ENCODE measurements at regions not wholly inside any gene's neighbourhood (a gene's known extent, or its start where the extent isn't known, plus 50 kb on each side); places are given as distances from the start of the nearest gene placed in this dataset.

- in situ Hi-C loops (cut with MboI; ENCODE audit: low sequenced_read_pairs), result no loop called here
Measured at GRCh38 chr7:41255113-41255512, 447.8 kb downstream of the INHBA start.

- in situ Hi-C loops (cut with MboI; ENCODE audit: low sequenced_read_pairs), result no loop called here
Measured at GRCh38 chr7:41252957-41253356, 449.9 kb downstream of the INHBA start.

GRCh38 chr7:41252551-41252950 is 450.3 kb downstream of the INHBA start:
- in situ Hi-C loops (cut with MboI; ENCODE audit: low sequenced_read_pairs), result no loop called here

GRCh38 chr7:41247143-41247865 is 455.6 kb downstream of the INHBA start:
- in situ Hi-C loops (cut with MboI; ENCODE audit: low sequenced_read_pairs), result no loop called here

- in situ Hi-C loops (cut with MboI; ENCODE audit: low sequenced_read_pairs), result no loop called here
Measured at GRCh38 chr7:41245916-41246315, 457.0 kb downstream of the INHBA start.

- in situ Hi-C loops (cut with MboI; ENCODE audit: low sequenced_read_pairs), result no loop called here
Measured at GRCh38 chr7:41244246-41244645, 458.6 kb downstream of the INHBA start.

GRCh38 chr7:41241641-41242040 is 461.2 kb downstream of the INHBA start:
- in situ Hi-C loops (cut with MboI; ENCODE audit: low sequenced_read_pairs), result no loop called here

- in situ Hi-C loops (cut with MboI; ENCODE audit: low sequenced_read_pairs), result no loop called here
Measured at GRCh38 chr7:41239596-41239995, 463.3 kb downstream of the INHBA start.

GRCh38 chr7:41238851-41239331 is 464.0 kb downstream of the INHBA start:
- in situ Hi-C loops (cut with MboI; ENCODE audit: low sequenced_read_pairs), result no loop called here

- in situ Hi-C loops (cut with MboI; ENCODE audit: low sequenced_read_pairs), result no loop called here
Measured at GRCh38 chr7:41237956-41238355, 464.9 kb downstream of the INHBA start.

- in situ Hi-C loops (cut with MboI; ENCODE audit: low sequenced_read_pairs), result no loop called here
Measured at GRCh38 chr7:41232086-41232485, 470.8 kb downstream of the INHBA start.

- in situ Hi-C loops (cut with MboI; ENCODE audit: low sequenced_read_pairs), result no loop called here
Measured at GRCh38 chr7:41224063-41224763, 478.7 kb downstream of the INHBA start.

- in situ Hi-C loops (cut with MboI; ENCODE audit: low sequenced_read_pairs), result no loop called here
Measured at GRCh38 chr7:41222746-41223145, 480.1 kb downstream of the INHBA start.

GRCh38 chr7:41220266-41220665 is 482.6 kb downstream of the INHBA start:
- in situ Hi-C loops (cut with MboI; ENCODE audit: low sequenced_read_pairs), result no loop called here

GRCh38 chr7:41219276-41219675 is 483.6 kb downstream of the INHBA start:
- in situ Hi-C loops (cut with MboI; ENCODE audit: low sequenced_read_pairs), result no loop called here

- in situ Hi-C loops (cut with MboI; ENCODE audit: low sequenced_read_pairs), result no loop called here
Measured at GRCh38 chr7:41217306-41217705, 485.6 kb downstream of the INHBA start.

- in situ Hi-C loops (cut with MboI; ENCODE audit: low sequenced_read_pairs), result no loop called here
Measured at GRCh38 chr7:41207141-41207540, 495.7 kb downstream of the INHBA start.

GRCh38 chr7:41206267-41206666 is 496.6 kb downstream of the INHBA start:
- in situ Hi-C loops (cut with MboI; ENCODE audit: low sequenced_read_pairs), result no loop called here

GRCh38 chr7:41205600-41205999 is 497.3 kb downstream of the INHBA start:
- in situ Hi-C loops (cut with MboI; ENCODE audit: low sequenced_read_pairs), result no loop called here

- in situ Hi-C loops (cut with MboI; ENCODE audit: low sequenced_read_pairs), result no loop called here
Measured at GRCh38 chr7:41203542-41203941, 499.3 kb downstream of the INHBA start.

- in situ Hi-C loops (cut with MboI; ENCODE audit: low sequenced_read_pairs), result no loop called here
Measured at GRCh38 chr7:41201021-41201420, 501.9 kb downstream of the INHBA start.

GRCh38 chr7:41199136-41199535 is 503.8 kb downstream of the INHBA start:
- in situ Hi-C loops (cut with MboI; ENCODE audit: low sequenced_read_pairs), result no loop called here

Measured in HL-60/S4 (cell line).